Retinal pigment epithelial cell (primary cell): ENCODE measurements at regions not wholly inside any gene's neighbourhood (a gene's known extent, or its start where the extent isn't known, plus 50 kb on each side); places are given as distances from the start of the nearest gene placed in this dataset.

Source experiments
- DNase-seq: peaks from one replicate; pipeline ENCODE4 v3.0.0-alpha.2; 2010; ENCODE audit warnings: low read depth
- H3K4me3 ChIP-seq: 2 replicates; pipeline ENCODE4 v1.5.1; 2011; ENCODE audit warnings: mild to moderate bottlenecking, low read length, control low read depth, moderate library complexity
- CTCF ChIP-seq: conservative IDR thresholded peaks from 2 replicates; pipeline ENCODE4 v1.5.1; 2011; ENCODE audit warnings: low read depth, low read length, control low read depth, inconsistent platforms

- no peak for DNase-seq
- TF ChIP-seq CTCF, result no peak
- no peak overlapping the region for H3K4me3 ChIP-seq
These were observed 74.2 kb upstream of the BMP2 start for GRCh38 chr20:6693178-6693807.

- TF ChIP-seq CTCF, result no peak
- DNase-seq, result no peak
- H3K4me3 ChIP-seq, result no peak overlapping the region
These were observed 74.8 kb upstream of the BMP2 start for GRCh38 chr20:6692566-6693173.

- DNase-seq, result no peak
- no peak for TF ChIP-seq CTCF
- H3K4me3 ChIP-seq, result no peak overlapping the region
These were observed 76.0 kb upstream of the BMP2 start for GRCh38 chr20:6691516-6691915.

GRCh38 chr20:6689339-6689973 is 78.0 kb upstream of the BMP2 start:
- TF ChIP-seq CTCF, result no peak
- DNase-seq, result no peak
- no peak overlapping the region for H3K4me3 ChIP-seq

GRCh38 chr20:6686171-6686570 is 81.3 kb upstream of the BMP2 start:
- no peak for TF ChIP-seq CTCF
- H3K4me3 ChIP-seq, result no peak overlapping the region
- no peak for DNase-seq

- TF ChIP-seq CTCF, result no peak
- DNase-seq, result no peak
- H3K4me3 ChIP-seq, result no peak overlapping the region
These were observed 81.9 kb upstream of the BMP2 start for GRCh38 chr20:6685626-6686025.

GRCh38 chr20:6685181-6685582 is 82.3 kb upstream of the BMP2 start:
- DNase-seq, result no peak
- TF ChIP-seq CTCF, result no peak
- H3K4me3 ChIP-seq, result no peak overlapping the region
